HL-60 (cell line): ENCODE measurements at regions not wholly inside any gene's neighbourhood (a gene's known extent, or its start where the extent isn't known, plus 50 kb on each side); places are given as distances from the start of the nearest gene placed in this dataset.

Experiments
- DNase-seq, 2 experiments: peaks; one replicate each; pipeline ENCODE4 v3.0.0-alpha.2; 2010 to 2020; ENCODE audit warnings: low read depth in 1 of 2, low spot score in 1 of 2
- H3K27ac ChIP-seq: fragments of 250-450 bp; sonication (Bioruptor Pico); replicated peaks from 2 replicates; pipeline ENCODE4 v1.5.1; 2020; ENCODE audit warnings: mild to moderate bottlenecking, moderate library complexity
- H3K27me3 ChIP-seq: fragments of 250-450 bp; sonication (Bioruptor Pico); 2 replicates; pipeline ENCODE4 v1.5.1; 2021; ENCODE audit warnings: mild to moderate bottlenecking, moderate library complexity; ENCODE audit not compliant: insufficient read depth, poor library complexity, severe bottlenecking
- H3K4me3 ChIP-seq: replicated peaks from 2 replicates; pipeline ENCODE4 v1.5.1; 2011; ENCODE audit warnings: mild to moderate bottlenecking, control low read depth, low read length; ENCODE audit not compliant: insufficient read depth
- GABPA ChIP-seq: IDR thresholded peaks from 2 replicates; pipeline ENCODE4 v1.6.1; 2012; ENCODE audit warnings: low read depth
- POLR2AphosphoS5 ChIP-seq: IDR thresholded peaks from 2 replicates; pipeline ENCODE4 v1.6.1; 2012; ENCODE audit warnings: low read depth
- SPI1 ChIP-seq: IDR thresholded peaks from 2 replicates; pipeline ENCODE4 v1.6.1; 2012; ENCODE audit warnings: low read depth, mild to moderate bottlenecking, borderline replicate concordance
- TF ChIP-seq, protein P1 (sequence below): IDR thresholded peaks from one replicate; pipeline ENCODE4 v1.5.1; 2011; ENCODE audit warnings: low read length, control low read depth, inconsistent platforms; ENCODE audit not compliant: insufficient read depth
- TF ChIP-seq, protein P2 (sequence below): IDR thresholded peaks from 2 replicates; pipeline ENCODE4 v1.6.1; 2012; ENCODE audit warnings: low read depth; ENCODE audit not compliant: insufficient replicate concordance

DNA sequence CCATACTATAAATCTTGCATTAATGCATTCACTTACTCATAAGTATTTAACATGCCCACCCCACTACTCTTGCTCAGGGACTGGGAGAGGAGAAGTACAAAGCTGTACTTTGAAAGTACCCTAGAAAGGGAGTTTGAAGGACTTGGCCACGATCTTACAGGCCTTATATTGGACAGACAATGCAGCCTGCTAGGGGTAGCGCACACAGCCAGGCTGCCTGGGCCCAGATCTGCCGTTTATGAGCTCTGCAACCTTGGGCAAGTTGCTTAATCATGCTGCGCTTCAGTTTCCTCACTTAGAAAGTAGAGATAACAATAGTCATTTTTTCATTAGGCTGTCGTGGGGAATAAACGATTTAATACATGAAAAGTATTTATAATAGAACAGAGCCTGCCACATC is 110.1 kb downstream of the CDC7 start:
- H3K4me3 ChIP-seq = no peak overlapping the region
- TF ChIP-seq GABPA = no peak
- TF ChIP-seq POLR2AphosphoS5 = no peak
- TF ChIP-seq SPI1 = no peak
- TF ChIP-seq, protein P1, sequence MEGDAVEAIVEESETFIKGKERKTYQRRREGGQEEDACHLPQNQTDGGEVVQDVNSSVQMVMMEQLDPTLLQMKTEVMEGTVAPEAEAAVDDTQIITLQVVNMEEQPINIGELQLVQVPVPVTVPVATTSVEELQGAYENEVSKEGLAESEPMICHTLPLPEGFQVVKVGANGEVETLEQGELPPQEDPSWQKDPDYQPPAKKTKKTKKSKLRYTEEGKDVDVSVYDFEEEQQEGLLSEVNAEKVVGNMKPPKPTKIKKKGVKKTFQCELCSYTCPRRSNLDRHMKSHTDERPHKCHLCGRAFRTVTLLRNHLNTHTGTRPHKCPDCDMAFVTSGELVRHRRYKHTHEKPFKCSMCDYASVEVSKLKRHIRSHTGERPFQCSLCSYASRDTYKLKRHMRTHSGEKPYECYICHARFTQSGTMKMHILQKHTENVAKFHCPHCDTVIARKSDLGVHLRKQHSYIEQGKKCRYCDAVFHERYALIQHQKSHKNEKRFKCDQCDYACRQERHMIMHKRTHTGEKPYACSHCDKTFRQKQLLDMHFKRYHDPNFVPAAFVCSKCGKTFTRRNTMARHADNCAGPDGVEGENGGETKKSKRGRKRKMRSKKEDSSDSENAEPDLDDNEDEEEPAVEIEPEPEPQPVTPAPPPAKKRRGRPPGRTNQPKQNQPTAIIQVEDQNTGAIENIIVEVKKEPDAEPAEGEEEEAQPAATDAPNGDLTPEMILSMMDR = no peak
- TF ChIP-seq, protein P2, sequence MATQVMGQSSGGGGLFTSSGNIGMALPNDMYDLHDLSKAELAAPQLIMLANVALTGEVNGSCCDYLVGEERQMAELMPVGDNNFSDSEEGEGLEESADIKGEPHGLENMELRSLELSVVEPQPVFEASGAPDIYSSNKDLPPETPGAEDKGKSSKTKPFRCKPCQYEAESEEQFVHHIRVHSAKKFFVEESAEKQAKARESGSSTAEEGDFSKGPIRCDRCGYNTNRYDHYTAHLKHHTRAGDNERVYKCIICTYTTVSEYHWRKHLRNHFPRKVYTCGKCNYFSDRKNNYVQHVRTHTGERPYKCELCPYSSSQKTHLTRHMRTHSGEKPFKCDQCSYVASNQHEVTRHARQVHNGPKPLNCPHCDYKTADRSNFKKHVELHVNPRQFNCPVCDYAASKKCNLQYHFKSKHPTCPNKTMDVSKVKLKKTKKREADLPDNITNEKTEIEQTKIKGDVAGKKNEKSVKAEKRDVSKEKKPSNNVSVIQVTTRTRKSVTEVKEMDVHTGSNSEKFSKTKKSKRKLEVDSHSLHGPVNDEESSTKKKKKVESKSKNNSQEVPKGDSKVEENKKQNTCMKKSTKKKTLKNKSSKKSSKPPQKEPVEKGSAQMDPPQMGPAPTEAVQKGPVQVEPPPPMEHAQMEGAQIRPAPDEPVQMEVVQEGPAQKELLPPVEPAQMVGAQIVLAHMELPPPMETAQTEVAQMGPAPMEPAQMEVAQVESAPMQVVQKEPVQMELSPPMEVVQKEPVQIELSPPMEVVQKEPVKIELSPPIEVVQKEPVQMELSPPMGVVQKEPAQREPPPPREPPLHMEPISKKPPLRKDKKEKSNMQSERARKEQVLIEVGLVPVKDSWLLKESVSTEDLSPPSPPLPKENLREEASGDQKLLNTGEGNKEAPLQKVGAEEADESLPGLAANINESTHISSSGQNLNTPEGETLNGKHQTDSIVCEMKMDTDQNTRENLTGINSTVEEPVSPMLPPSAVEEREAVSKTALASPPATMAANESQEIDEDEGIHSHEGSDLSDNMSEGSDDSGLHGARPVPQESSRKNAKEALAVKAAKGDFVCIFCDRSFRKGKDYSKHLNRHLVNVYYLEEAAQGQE = no peak
- DNase-seq = no peak
- H3K27me3 ChIP-seq = no peaks in the 10 kb centered on the region
- H3K27ac ChIP-seq = no peak overlapping the region

DNA sequence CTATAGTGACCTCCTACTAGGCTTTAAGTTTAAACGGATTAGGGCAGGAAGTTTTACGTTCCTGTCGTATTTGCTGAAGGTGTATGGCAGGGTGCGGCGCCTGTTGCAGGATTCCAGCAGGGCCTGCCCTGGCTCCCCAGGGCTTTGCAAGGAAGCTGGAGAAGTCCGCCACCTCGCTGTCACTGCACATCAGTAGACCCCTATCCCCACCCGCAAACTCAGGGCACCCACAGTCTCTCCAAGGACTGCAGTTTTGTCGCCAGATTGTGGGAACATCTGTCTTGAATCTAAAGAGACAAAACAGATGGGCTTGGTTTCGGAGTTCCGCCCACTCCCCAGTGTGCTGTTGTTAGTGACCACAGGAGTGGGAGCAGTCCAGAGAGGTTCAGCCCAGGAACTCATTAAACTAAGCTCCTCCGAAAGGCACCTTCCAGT is 110.8 kb downstream of the CDC7 start:
- Histone ChIP-seq H3K27ac (no peak overlapping the region), H3K27me3 (no peaks in the 10 kb centered on the region), H3K4me3 (no peak overlapping the region)
- TF ChIP-seq, protein P2 = no peak
- TF ChIP-seq POLR2AphosphoS5 (no peak), GABPA (no peak), SPI1 (no peak)
- TF ChIP-seq, protein P1 = no peak
- no peak for DNase-seq

DNA sequence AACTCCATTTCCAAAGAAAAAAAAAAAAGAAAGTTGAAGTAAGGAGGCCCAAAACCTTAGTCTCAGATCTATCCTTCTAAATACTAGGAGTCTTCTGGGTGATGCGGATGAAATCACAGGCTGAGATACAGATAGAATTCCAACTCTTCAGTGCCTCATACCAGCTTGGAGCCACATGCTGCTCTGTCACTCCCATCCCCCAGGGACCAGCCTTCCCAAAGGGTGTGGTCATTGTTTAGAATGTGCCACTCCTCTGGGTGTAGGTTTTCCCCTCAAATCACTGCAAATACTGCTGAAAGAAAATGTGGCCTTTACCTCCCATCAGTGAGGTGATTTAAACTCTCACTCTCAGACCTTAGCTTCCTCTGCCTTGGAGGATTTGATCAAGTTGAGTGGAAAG is 112.9 kb downstream of the CDC7 start:
- no peak for DNase-seq
- TF ChIP-seq SPI1 (no peak), GABPA (no peak), POLR2AphosphoS5 (no peak)
- TF ChIP-seq, protein P2 = no peak
- TF ChIP-seq, protein P1 = no peak

More for the DNA sequence above, 112.9 kb downstream of the CDC7 start:
- Histone ChIP-seq H3K27me3 (no peaks in the 10 kb centered on the region), H3K4me3 (no peak overlapping the region), H3K27ac (no peak overlapping the region)
